ENCODE measurements at regions not wholly inside any gene's neighbourhood (a gene's known extent, or its start where the extent isn't known, plus 50 kb on each side); places are given as distances from the start of the nearest gene placed in this dataset.
"Not testable (repeated sequence)": the region's sequence is repeated elsewhere in the genome, so short reads cannot be mapped to it uniquely, and the experiment has no call there.

GRCh38 chr14:89468566-89468965 is 51.5 kb upstream of the FOXN3 start:
- Histone ChIP-seq H3K27ac (no peak overlapping the region), H3K9me2 (ENCODE audit: insufficient read depth) (no peaks in the 10 kb centered on the region), H3K4me2 (no peak overlapping the region), H3F3A (ENCODE audit: insufficient read depth, low read depth) (no peaks in the 10 kb centered on the region), H4K20me1 (ENCODE audit: insufficient read depth) (no peaks in the 10 kb centered on the region), H2AFZ (no peak overlapping the region), H3K9me3 (ENCODE audit: insufficient read depth, low read depth) (no peaks in the 10 kb centered on the region), H3K27me3 (ENCODE audit: insufficient read depth, low read depth) (peaks cover 15% of the 10 kb centered on the region; the same call in 1 of the 2 replicates), H3K79me2 (ENCODE audit: low read depth) (no peaks in the 10 kb centered on the region), H3K4me1 (replicated peaks; ENCODE audit: insufficient read depth) (no peaks in the 10 kb centered on the region), H3K4me3 (no peak overlapping the region), H3K36me3 (ENCODE audit: low read depth) (no peaks in the 10 kb centered on the region)
- no TSS peak for BruUV-seq (replicated peaks)
- TF ChIP-seq EZH2 (IDR thresholded peaks at IDR 0.05; ENCODE audit: low read depth) = no peak
- no peak for TF ChIP-seq CTCF (conservative IDR thresholded peaks at IDR 0.05)
- intact Hi-C loops (cut with micrococcal nuclease; ENCODE audit: unreplicated experiment) = no loop called here
- ChIA-PET CTCF (no interaction called here), POLR2A (ENCODE audit: unreplicated experiment) (no interaction called here)
- no peak for DNase-seq

- H3K4me1 ChIP-seq (replicated peaks; ENCODE audit: insufficient read depth); H3F3A ChIP-seq (ENCODE audit: insufficient read depth, low read depth); H3K36me3 ChIP-seq (ENCODE audit: low read depth); H3K9me2 ChIP-seq (ENCODE audit: insufficient read depth); DNase-seq; H4K20me1 ChIP-seq (ENCODE audit: insufficient read depth); POLR2A ChIA-PET (ENCODE audit: unreplicated experiment); H3K79me2 ChIP-seq (ENCODE audit: low read depth); H3K9me3 ChIP-seq (ENCODE audit: insufficient read depth, low read depth); H3K27ac ChIP-seq; H3K4me3 ChIP-seq; BruUV-seq (replicated peaks); intact Hi-C loops (cut with micrococcal nuclease; ENCODE audit: unreplicated experiment); H2AFZ ChIP-seq; H3K4me2 ChIP-seq: not testable (repeated sequence)
- peaks cover 15% of the 10 kb centered on the region; the same call in 1 of the 2 replicates for H3K27me3 ChIP-seq (ENCODE audit: insufficient read depth, low read depth)
- CTCF ChIA-PET = interaction anchor here (0.6 kb wide), 1 partner anchor 230 kb away, joined by 4 read pairs; no protein-coding TSS in a partner anchor
These were observed 51.0 kb upstream of the FOXN3 start for GRCh38 chr14:89468030-89468429.

- H3K4me1 ChIP-seq (replicated peaks; ENCODE audit: insufficient read depth) = no peaks in the 10 kb centered on the region
- intact Hi-C loops (cut with micrococcal nuclease; ENCODE audit: unreplicated experiment) = no loop called here
- no peak overlapping the region for H3K27ac ChIP-seq
- ChIA-PET POLR2A (ENCODE audit: unreplicated experiment) (no interaction called here), CTCF (no interaction called here)
- no peaks in the 10 kb centered on the region for H3F3A ChIP-seq (ENCODE audit: insufficient read depth, low read depth)
- DNase-seq = no peak
- no peaks in the 10 kb centered on the region for H4K20me1 ChIP-seq (ENCODE audit: insufficient read depth)
- no peak for TF ChIP-seq CTCF (conservative IDR thresholded peaks at IDR 0.05)
- no peak for TF ChIP-seq EZH2 (IDR thresholded peaks at IDR 0.05; ENCODE audit: low read depth)
- no peaks in the 10 kb centered on the region for H3K36me3 ChIP-seq (ENCODE audit: low read depth)
- H3K4me3 ChIP-seq = no peak overlapping the region
- H3K79me2 ChIP-seq (ENCODE audit: low read depth) = no peaks in the 10 kb centered on the region
- no peaks in the 10 kb centered on the region for H3K9me2 ChIP-seq (ENCODE audit: insufficient read depth)
- H3K9me3 ChIP-seq (ENCODE audit: insufficient read depth, low read depth) = no peaks in the 10 kb centered on the region
- peaks cover 15% of the 10 kb centered on the region; the same call in 1 of the 2 replicates for H3K27me3 ChIP-seq (ENCODE audit: insufficient read depth, low read depth)
- H3K4me2 ChIP-seq = no peak overlapping the region
- no peak overlapping the region for H2AFZ ChIP-seq
- no TSS peak for BruUV-seq (replicated peaks)
These were observed 49.9 kb upstream of the FOXN3 start for GRCh38 chr14:89466944-89467343.
